Left lung (tissue), 4 donors: ENCODE measurements at regions not wholly inside any gene's neighbourhood (a gene's known extent, or its start where the extent isn't known, plus 50 kb on each side); places are given as distances from the start of the nearest gene placed in this dataset.

Experiments used
- ATAC-seq: fragments of 200-7000 bp; cut with Tn5 transposase; one replicate; pipeline ENCODE4 v1.9.1; 2020; ENCODE audit warnings: moderate library complexity
- DNase-seq, 4 donors: peaks; one replicate each; pipeline ENCODE4 v3.0.0-alpha.2; 2013 to 2020
- H3K27ac ChIP-seq, 2 donors: fragments of 200-600 bp; sonication (generic) in 1 of 2; one replicate each; pipeline versions ENCODE4 v1.5.0 to v1.8.0; 2020 to 2021
- H3K27me3 ChIP-seq, 2 donors: fragments of 200-600 bp; sonication (generic) in 1 of 2; one replicate each; pipeline versions ENCODE4 v1.5.0 to v1.8.0; 2020 to 2021
- H3K36me3 ChIP-seq, 2 donors: fragments of 200-600 bp; sonication (generic) in 1 of 2; one replicate each; pipeline versions ENCODE4 v1.5.0 to v1.8.0; 2020 to 2021
- H3K4me1 ChIP-seq, 2 donors: fragments of 200-600 bp; one replicate each; pipeline ENCODE4 v1.8.0; 2021
- H3K4me3 ChIP-seq, 2 donors: fragments of 200-600 bp; sonication (generic) in 1 of 2; one replicate each; pipeline versions ENCODE4 v1.5.0 to v1.8.0; 2020 to 2021; ENCODE audit warnings: mild to moderate bottlenecking in 1 of 2
- H3K9me3 ChIP-seq, 2 donors: fragments of 200-600 bp; sonication (generic) in 1 of 2; one replicate each; pipeline versions ENCODE4 v1.5.0 to v1.8.0; 2020 to 2021
- CTCF ChIP-seq, 2 donors: fragments of 200-600 bp; sonication (generic) in 1 of 2; IDR thresholded peaks; one replicate each; pipeline versions ENCODE4 v1.5.0 to v1.8.0; 2021; ENCODE audit warnings: antibody characterized with exemption in 2 of 2
- intact Hi-C, 2 donors: fragments of 100-400 bp; cut with DNase I; formaldehyde crosslinking; loops; one replicate each; pipeline versions ENCODE4 v1.11.2 to v1.14.2; 2022
- donor health status: DM: no; HTN: yes; CAD: no.
- donor health status: DM: no; HTN: no; CAD: no.

- Histone ChIP-seq H3K36me3 (no peaks in the 10 kb centered on the region), H3K4me1 (no peaks in the 10 kb centered on the region), H3K27ac (no peak overlapping the region), H3K9me3 (no peaks in the 10 kb centered on the region), H3K4me3 (no peak overlapping the region), H3K27me3 (no peaks in the 10 kb centered on the region)
- ATAC-seq (no peak), DNase-seq (no peak)
- no peak for TF ChIP-seq CTCF (IDR thresholded peaks at IDR 0.05)
- intact Hi-C loops, result no loop called here
Measured at GRCh38 chr10:44567471-44567870, 182.6 kb upstream of the CXCL12 start.

- no peak for TF ChIP-seq CTCF (IDR thresholded peaks at IDR 0.05)
- H3K27me3 ChIP-seq, result no peaks in the 10 kb centered on the region
- intact Hi-C loops, result no loop called here
Measured at GRCh38 chr10:44569193-44570091, 184.5 kb upstream of the CXCL12 start.

GRCh38 chr10:44571701-44572100 lies 186.8 kb upstream of the CXCL12 start:
- ATAC-seq (no peak), DNase-seq (no peak)
- intact Hi-C loops, result no loop called here
- Histone ChIP-seq H3K36me3 (no peaks in the 10 kb centered on the region), H3K4me3 (no peak overlapping the region), H3K9me3 (no peaks in the 10 kb centered on the region), H3K4me1 (no peaks in the 10 kb centered on the region), H3K27me3 (no peaks in the 10 kb centered on the region), H3K27ac (no peak overlapping the region)
- no peak for TF ChIP-seq CTCF (IDR thresholded peaks at IDR 0.05)

More at GRCh38 chr10:44569193-44570091, 184.5 kb upstream of the CXCL12 start:
- DNase-seq (no peak), ATAC-seq (no peak)
- no peak overlapping the region for H3K4me3 ChIP-seq
- H3K9me3 ChIP-seq, result no peaks in the 10 kb centered on the region
- no peaks in the 10 kb centered on the region for H3K36me3 ChIP-seq
- no peak overlapping the region for H3K27ac ChIP-seq
- H3K4me1 ChIP-seq, result no peaks in the 10 kb centered on the region

GRCh38 chr10:44572146-44572545 lies 187.2 kb upstream of the CXCL12 start:
- Histone ChIP-seq H3K27me3 (no peaks in the 10 kb centered on the region), H3K4me1 (no peaks in the 10 kb centered on the region), H3K36me3 (no peaks in the 10 kb centered on the region), H3K27ac (no peak overlapping the region), H3K4me3 (no peak overlapping the region), H3K9me3 (no peaks in the 10 kb centered on the region)
- TF ChIP-seq CTCF (IDR thresholded peaks at IDR 0.05), result no peak
- DNase-seq, result no peak
- intact Hi-C loops, result no loop called here
- ATAC-seq, result no peak

GRCh38 chr10:44573821-44574220 lies 188.9 kb upstream of the CXCL12 start:
- no peaks in the 10 kb centered on the region for H3K27me3 ChIP-seq
- DNase-seq (no peak), ATAC-seq (no peak)
- H3K4me1 ChIP-seq, result no peaks in the 10 kb centered on the region
- intact Hi-C loops, result no loop called here
- H3K9me3 ChIP-seq, result no peaks in the 10 kb centered on the region
- H3K27ac ChIP-seq, result no peak overlapping the region
- no peaks in the 10 kb centered on the region for H3K36me3 ChIP-seq
- no peak overlapping the region for H3K4me3 ChIP-seq
- TF ChIP-seq CTCF (IDR thresholded peaks at IDR 0.05), result no peak
